ENCODE measurements at regions not wholly inside any gene's neighbourhood (a gene's known extent, or its start where the extent isn't known, plus 50 kb on each side); places are given as distances from the start of the nearest gene placed in this dataset.
"Not testable (repeated sequence)": the region's sequence is repeated elsewhere in the genome, so short reads cannot be mapped to it uniquely, and the experiment has no call there.

- Histone ChIP-seq H3K4me3 (no peak overlapping the region), H3K27ac (no peak overlapping the region)
Observed at GRCh38 chr2:113838744-113839444, 51.0 kb upstream of the ACTR3 start.

GRCh38 chr2:113838277-113838676 lies 51.6 kb upstream of the ACTR3 start:
- Histone ChIP-seq H3K4me3 (no peak overlapping the region), H3K27ac (no peak overlapping the region)

GRCh38 chr2:113834051-113834730 lies 55.7 kb upstream of the ACTR3 start:
- no peak overlapping the region for H3K4me3 ChIP-seq
- H3K27ac ChIP-seq = no peak overlapping the region

- no peak overlapping the region for H3K27ac ChIP-seq
- no peak overlapping the region for H3K4me3 ChIP-seq
Observed at GRCh38 chr2:113832795-113833290, 57.0 kb upstream of the ACTR3 start.

- Histone ChIP-seq H3K27ac (peak overlapping the region in 4 of 21 experiments; percentile 10 to 64 (median 36)), H3K4me3 (no peak overlapping the region)
Observed at GRCh38 chr2:113831161-113831560, 58.7 kb upstream of the ACTR3 start.

GRCh38 chr2:113829761-113830160 lies 60.1 kb upstream of the ACTR3 start:
- Histone ChIP-seq H3K4me3 (no peak overlapping the region), H3K27ac (no peak overlapping the region)

GRCh38 chr2:113829270-113829669 lies 60.6 kb upstream of the ACTR3 start:
- Histone ChIP-seq H3K4me3 (no peak overlapping the region), H3K27ac (no peak overlapping the region)

- Histone ChIP-seq H3K4me3 (no peak overlapping the region), H3K27ac (no peak overlapping the region)
Observed at GRCh38 chr2:113828049-113828742, 61.7 kb upstream of the ACTR3 start.

- Histone ChIP-seq H3K27ac (no peak overlapping the region), H3K4me3 (no peak overlapping the region)
Observed at GRCh38 chr2:113827426-113827825, 62.5 kb upstream of the ACTR3 start.

GRCh38 chr2:113826346-113827285 lies 63.3 kb upstream of the ACTR3 start:
- no peak overlapping the region for H3K4me3 ChIP-seq
- H3K27ac ChIP-seq = peak overlapping the region in 1 of 21 experiments; percentile 1

- H3K27ac ChIP-seq = peak overlapping the region in 5 of 21 experiments; percentile 36 to 76 (median 61)
- no peak overlapping the region for H3K4me3 ChIP-seq
Observed at GRCh38 chr2:113823716-113824595, 65.9 kb upstream of the ACTR3 start.

- Histone ChIP-seq H3K27ac (no peak overlapping the region), H3K4me3 (no peak overlapping the region)
Observed at GRCh38 chr2:113822087-113822815, 65.8 kb upstream of the SLC35F5 start.

- Histone ChIP-seq H3K4me3 (no peak overlapping the region), H3K27ac (peak overlapping the region in 3 of 21 experiments; percentile 1 to 29 (median 15))
Observed at GRCh38 chr2:113818382-113818951, 62.0 kb upstream of the SLC35F5 start.

GRCh38 chr2:113813396-113813795 lies 57.0 kb upstream of the SLC35F5 start:
- H3K4me3 ChIP-seq, H3K27ac ChIP-seq: not testable (repeated sequence)

- Histone ChIP-seq H3K4me3 (no peak overlapping the region), H3K27ac (no peak overlapping the region)
Observed at GRCh38 chr2:113812204-113812603, 55.8 kb upstream of the SLC35F5 start.

GRCh38 chr2:113809076-113809736 lies 52.8 kb upstream of the SLC35F5 start:
- Histone ChIP-seq H3K4me3 (no peak overlapping the region), H3K27ac (no peak overlapping the region)

GRCh38 chr2:113807721-113808120 lies 51.3 kb upstream of the SLC35F5 start:
- H3K27ac ChIP-seq = no peak overlapping the region
- H3K4me3 ChIP-seq = no peak overlapping the region

All from skin epidermis (tissue), 12 donors.